ENCODE measurements at regions not wholly inside any gene's neighbourhood (a gene's known extent, or its start where the extent isn't known, plus 50 kb on each side); places are given as distances from the start of the nearest gene placed in this dataset.

DNA sequence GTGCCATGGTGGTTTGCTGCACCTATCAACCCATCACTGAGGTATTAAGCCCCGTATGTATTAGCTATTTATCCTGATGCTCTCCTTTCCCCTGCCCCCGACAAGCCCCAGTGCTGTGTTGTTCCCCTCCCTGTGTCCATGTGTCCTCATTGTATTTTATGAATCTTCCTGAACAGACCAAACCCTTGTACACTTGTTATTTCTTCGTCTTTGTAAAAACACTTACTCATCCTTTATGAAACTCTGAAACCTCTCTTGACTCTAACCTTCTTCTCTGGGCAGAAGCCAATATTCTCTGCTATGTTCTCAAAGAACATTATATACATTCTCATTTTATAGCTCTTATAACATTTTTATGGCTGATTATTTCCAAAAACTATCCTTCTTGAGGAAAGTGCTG, 746.9 kb downstream of the EFNB2 start:
- TF ChIP-seq, protein P1, sequence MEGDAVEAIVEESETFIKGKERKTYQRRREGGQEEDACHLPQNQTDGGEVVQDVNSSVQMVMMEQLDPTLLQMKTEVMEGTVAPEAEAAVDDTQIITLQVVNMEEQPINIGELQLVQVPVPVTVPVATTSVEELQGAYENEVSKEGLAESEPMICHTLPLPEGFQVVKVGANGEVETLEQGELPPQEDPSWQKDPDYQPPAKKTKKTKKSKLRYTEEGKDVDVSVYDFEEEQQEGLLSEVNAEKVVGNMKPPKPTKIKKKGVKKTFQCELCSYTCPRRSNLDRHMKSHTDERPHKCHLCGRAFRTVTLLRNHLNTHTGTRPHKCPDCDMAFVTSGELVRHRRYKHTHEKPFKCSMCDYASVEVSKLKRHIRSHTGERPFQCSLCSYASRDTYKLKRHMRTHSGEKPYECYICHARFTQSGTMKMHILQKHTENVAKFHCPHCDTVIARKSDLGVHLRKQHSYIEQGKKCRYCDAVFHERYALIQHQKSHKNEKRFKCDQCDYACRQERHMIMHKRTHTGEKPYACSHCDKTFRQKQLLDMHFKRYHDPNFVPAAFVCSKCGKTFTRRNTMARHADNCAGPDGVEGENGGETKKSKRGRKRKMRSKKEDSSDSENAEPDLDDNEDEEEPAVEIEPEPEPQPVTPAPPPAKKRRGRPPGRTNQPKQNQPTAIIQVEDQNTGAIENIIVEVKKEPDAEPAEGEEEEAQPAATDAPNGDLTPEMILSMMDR (IDR thresholded peaks at IDR 0.05 in 2 of 3, conservative IDR thresholded peaks at IDR 0.05 in 1 of 3; ENCODE audit: borderline replicate concordance in 1 of 3, insufficient read depth in 1 of 3, low read depth in 2 of 3, low read length in 2 of 3) = no peak
- TF ChIP-seq EZH2phosphoT487 (IDR thresholded peaks at IDR 0.05; ENCODE audit: borderline replicate concordance) = no peak
- TF ChIP-seq, protein P2, sequence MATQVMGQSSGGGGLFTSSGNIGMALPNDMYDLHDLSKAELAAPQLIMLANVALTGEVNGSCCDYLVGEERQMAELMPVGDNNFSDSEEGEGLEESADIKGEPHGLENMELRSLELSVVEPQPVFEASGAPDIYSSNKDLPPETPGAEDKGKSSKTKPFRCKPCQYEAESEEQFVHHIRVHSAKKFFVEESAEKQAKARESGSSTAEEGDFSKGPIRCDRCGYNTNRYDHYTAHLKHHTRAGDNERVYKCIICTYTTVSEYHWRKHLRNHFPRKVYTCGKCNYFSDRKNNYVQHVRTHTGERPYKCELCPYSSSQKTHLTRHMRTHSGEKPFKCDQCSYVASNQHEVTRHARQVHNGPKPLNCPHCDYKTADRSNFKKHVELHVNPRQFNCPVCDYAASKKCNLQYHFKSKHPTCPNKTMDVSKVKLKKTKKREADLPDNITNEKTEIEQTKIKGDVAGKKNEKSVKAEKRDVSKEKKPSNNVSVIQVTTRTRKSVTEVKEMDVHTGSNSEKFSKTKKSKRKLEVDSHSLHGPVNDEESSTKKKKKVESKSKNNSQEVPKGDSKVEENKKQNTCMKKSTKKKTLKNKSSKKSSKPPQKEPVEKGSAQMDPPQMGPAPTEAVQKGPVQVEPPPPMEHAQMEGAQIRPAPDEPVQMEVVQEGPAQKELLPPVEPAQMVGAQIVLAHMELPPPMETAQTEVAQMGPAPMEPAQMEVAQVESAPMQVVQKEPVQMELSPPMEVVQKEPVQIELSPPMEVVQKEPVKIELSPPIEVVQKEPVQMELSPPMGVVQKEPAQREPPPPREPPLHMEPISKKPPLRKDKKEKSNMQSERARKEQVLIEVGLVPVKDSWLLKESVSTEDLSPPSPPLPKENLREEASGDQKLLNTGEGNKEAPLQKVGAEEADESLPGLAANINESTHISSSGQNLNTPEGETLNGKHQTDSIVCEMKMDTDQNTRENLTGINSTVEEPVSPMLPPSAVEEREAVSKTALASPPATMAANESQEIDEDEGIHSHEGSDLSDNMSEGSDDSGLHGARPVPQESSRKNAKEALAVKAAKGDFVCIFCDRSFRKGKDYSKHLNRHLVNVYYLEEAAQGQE (IDR thresholded peaks at IDR 0.05; ENCODE audit: low read depth) = no peak
- TF ChIP-seq ZNF274 (IDR thresholded peaks at IDR 0.05; ENCODE audit: low read depth, low read length) = no peak

Data from HCT116 (cell line).